Activated CD8-positive, alpha-beta T cell treated with anti-CD3 and anti-CD28 coated beads for 36 hours (primary cell): ENCODE measurements at regions not wholly inside any gene's neighbourhood (a gene's known extent, or its start where the extent isn't known, plus 50 kb on each side); places are given as distances from the start of the nearest gene placed in this dataset.

ENCODE experiments used
- ATAC-seq: fragments of 200-7000 bp; cut with Tn5 transposase; one replicate; pipeline ENCODE4 v1.10.0; 2021; ENCODE audit warnings: mild to moderate bottlenecking, moderate library complexity
- CTCF ChIA-PET: fragments of 350-600 bp; sonication (Branson Sonifier 250); formaldehyde crosslinking; loops from one replicate; lab custom pipeline; 2021; ENCODE audit warnings: antibody characterized with exemption; lab: Charles Lee
- POLR2A ChIA-PET: fragments of 350-600 bp; sonication (Branson Sonifier 250); formaldehyde crosslinking; loops from one replicate; lab custom pipeline; 2021; ENCODE audit warnings: antibody characterized with exemption; lab: Charles Lee
- DNase-seq: peaks from one replicate; pipeline ENCODE4 v3.0.0-alpha.2; 2020
- H3K27ac Mint-ChIP-seq: one replicate; pipeline ENCODE4 v1.8.0; 2021; ENCODE audit warnings: mild to moderate bottlenecking, mixed read lengths
- H3K27me3 Mint-ChIP-seq: one replicate; pipeline ENCODE4 v1.8.0; 2021; ENCODE audit warnings: mixed read lengths
- H3K36me3 Mint-ChIP-seq: one replicate; pipeline ENCODE4 v1.8.0; 2021; ENCODE audit warnings: low read depth, mixed read lengths
- H3K4me1 Mint-ChIP-seq: one replicate; pipeline ENCODE4 v1.8.0; 2021; ENCODE audit warnings: low read depth, mixed read lengths
- H3K4me3 Mint-ChIP-seq: one replicate; pipeline ENCODE4 v1.8.0; 2021; ENCODE audit warnings: mild to moderate bottlenecking, moderate library complexity, mixed read lengths
- H3K9me3 Mint-ChIP-seq: one replicate; pipeline ENCODE4 v1.8.0; 2021; ENCODE audit warnings: mixed read lengths
- CTCF ChIP-seq: fragments of 200-600 bp; IDR thresholded peaks from one replicate; pipeline ENCODE4 v1.8.0; 2022; ENCODE audit warnings: antibody characterized with exemption, mild to moderate bottlenecking
- intact Hi-C: fragments of 100-400 bp; cut with micrococcal nuclease; formaldehyde crosslinking; loops from one replicate; pipeline ENCODE4 v1.10.0; 2022

- H3K27ac Mint-ChIP-seq: no peak overlapping the region
- no peaks in the 10 kb centered on the region for H3K36me3 Mint-ChIP-seq
- H3K9me3 Mint-ChIP-seq: no peaks in the 10 kb centered on the region
- no peaks in the 10 kb centered on the region for H3K27me3 Mint-ChIP-seq
- no peak overlapping the region for H3K4me3 Mint-ChIP-seq
- intact Hi-C loops: no loop called here
- ATAC-seq (no peak), DNase-seq (no peak)
- ChIA-PET POLR2A (no interaction called here), CTCF (interaction anchor here (0.6 kb wide), 1 partner anchor 296 kb away, joined by 3 read pairs; no protein-coding TSS in a partner anchor)
- TF ChIP-seq CTCF: no peak
- no peaks in the 10 kb centered on the region for H3K4me1 Mint-ChIP-seq
Observed at GRCh38 chr5:121706686-121707085, 145.0 kb upstream of the FTMT start.

GRCh38 chr5:121707178-121707577, 144.5 kb upstream of the FTMT start:
- Mint-ChIP-seq H3K27me3 (no peaks in the 10 kb centered on the region), H3K27ac (no peak overlapping the region), H3K4me1 (no peaks in the 10 kb centered on the region), H3K36me3 (no peaks in the 10 kb centered on the region), H3K9me3 (peaks cover under 1% of the 10 kb centered on the region), H3K4me3 (no peak overlapping the region)
- intact Hi-C loops: no loop called here
- DNase-seq (no peak), ATAC-seq (no peak)
- POLR2A ChIA-PET: no interaction called here
- CTCF ChIA-PET: no interaction called here
- TF ChIP-seq CTCF: no peak

- CTCF ChIA-PET: no interaction called here
- POLR2A ChIA-PET: no interaction called here
- intact Hi-C loops: no loop called here
- ATAC-seq (no peak), DNase-seq (no peak)
- TF ChIP-seq CTCF: no peak
- H3K36me3 Mint-ChIP-seq: no peaks in the 10 kb centered on the region
- H3K4me1 Mint-ChIP-seq: no peaks in the 10 kb centered on the region
- peaks cover 4% of the 10 kb centered on the region for H3K9me3 Mint-ChIP-seq
- no peak overlapping the region for H3K4me3 Mint-ChIP-seq
- H3K27me3 Mint-ChIP-seq: no peaks in the 10 kb centered on the region
- H3K27ac Mint-ChIP-seq: no peak overlapping the region
Observed at GRCh38 chr5:121711416-121711815, 140.3 kb upstream of the FTMT start.

- intact Hi-C loops: no loop called here
- no peaks in the 10 kb centered on the region for H3K36me3 Mint-ChIP-seq
- TF ChIP-seq CTCF: no peak
- ChIA-PET CTCF (no interaction called here), POLR2A (no interaction called here)
- no peaks in the 10 kb centered on the region for H3K4me1 Mint-ChIP-seq
- H3K27me3 Mint-ChIP-seq: no peaks in the 10 kb centered on the region
- peaks cover 9% of the 10 kb centered on the region for H3K9me3 Mint-ChIP-seq
- ATAC-seq: no peak
- no peak for DNase-seq
- H3K4me3 Mint-ChIP-seq: no peak overlapping the region
- no peak overlapping the region for H3K27ac Mint-ChIP-seq
Observed at GRCh38 chr5:121719255-121719654, 132.4 kb upstream of the FTMT start.

- ChIA-PET POLR2A (no interaction called here), CTCF (no interaction called here)
- DNase-seq: no peak
- H3K4me3 Mint-ChIP-seq: no peak overlapping the region
- H3K27ac Mint-ChIP-seq: no peak overlapping the region
- peaks cover 9% of the 10 kb centered on the region for H3K9me3 Mint-ChIP-seq
- ATAC-seq: no peak
- intact Hi-C loops: no loop called here
- no peak for TF ChIP-seq CTCF
- no peaks in the 10 kb centered on the region for H3K27me3 Mint-ChIP-seq
- H3K36me3 Mint-ChIP-seq: no peaks in the 10 kb centered on the region
- H3K4me1 Mint-ChIP-seq: no peaks in the 10 kb centered on the region
Observed at GRCh38 chr5:121725450-121725849, 126.2 kb upstream of the FTMT start.
